PC-9 (cell line): ENCODE measurements at regions not wholly inside any gene's neighbourhood (a gene's known extent, or its start where the extent isn't known, plus 50 kb on each side); places are given as distances from the start of the nearest gene placed in this dataset.

Source experiments
- BruUV-seq: library from RNA; stranded (reverse); fragments of 400-500 nt; replicated peaks from 2 replicates; lab custom pipeline; 2021; lab: Mats Ljungman, UMichigan
- CTCF ChIA-PET: fragments of 300-600 bp; sonication (Branson Sonifier 250); formaldehyde crosslinking; loops from one replicate; lab custom pipeline; 2022; ENCODE audit warnings: antibody characterized with exemption; lab: Charles Lee
- POLR2A ChIA-PET: fragments of 300-600 bp; sonication (Branson Sonifier 250); formaldehyde crosslinking; loops from one replicate; lab custom pipeline; 2022; ENCODE audit warnings: antibody characterized with exemption; ENCODE audit not compliant: unreplicated experiment; lab: Charles Lee
- DNase-seq, 2 experiments: peaks; one replicate each; pipeline versions ENCODE4 v3.0.0 to v3.0.0-alpha.2; 2015 to 2022; ENCODE audit warnings: mixed read lengths in 1 of 2
- H2AFZ ChIP-seq: fragments of 200-600 bp; sonication (generic); 2 replicates; pipeline ENCODE4 v1.8.1; 2017; ENCODE audit warnings: antibody characterized with exemption
- H3F3A ChIP-seq: fragments of 200-600 bp; sonication (generic); 2 replicates; pipeline ENCODE4 v1.8.1; 2017; ENCODE audit warnings: antibody characterized with exemption, mild to moderate bottlenecking, low read depth; ENCODE audit not compliant: insufficient read depth
- H3K27ac ChIP-seq: fragments of 200-600 bp; sonication (generic); 2 replicates; pipeline ENCODE4 v1.6.1; 2016; ENCODE audit warnings: mixed run types
- H3K27me3 ChIP-seq: fragments of 200-600 bp; sonication (generic); 2 replicates; pipeline ENCODE4 v1.6.1; 2016; ENCODE audit warnings: low read depth, mixed run types; ENCODE audit not compliant: insufficient read depth
- H3K36me3 ChIP-seq: fragments of 200-600 bp; sonication (generic); 2 replicates; pipeline ENCODE4 v1.6.1; 2016; ENCODE audit warnings: low read depth, mixed run types
- H3K4me1 ChIP-seq: fragments of 200-600 bp; sonication (generic); replicated peaks from 2 replicates; pipeline ENCODE4 v1.6.1; 2016; ENCODE audit warnings: mixed run types; ENCODE audit not compliant: insufficient read depth
- H3K4me2 ChIP-seq: fragments of 200-600 bp; sonication (generic); 2 replicates; pipeline ENCODE4 v1.6.1; 2017; ENCODE audit warnings: mixed run types
- H3K4me3 ChIP-seq: fragments of 200-600 bp; sonication (generic); 2 replicates; pipeline ENCODE4 v1.6.1; 2016; ENCODE audit warnings: mixed run types
- H3K79me2 ChIP-seq: fragments of 200-600 bp; sonication (generic); 2 replicates; pipeline ENCODE4 v1.6.1; 2017; ENCODE audit warnings: low read depth, mixed run types
- H3K9me2 ChIP-seq: fragments of 200-600 bp; sonication (generic); 2 replicates; pipeline ENCODE4 v1.8.1; 2017; ENCODE audit warnings: mild to moderate bottlenecking; ENCODE audit not compliant: insufficient read depth
- H3K9me3 ChIP-seq: fragments of 200-600 bp; sonication (generic); 2 replicates; pipeline ENCODE4 v1.8.1; 2016; ENCODE audit warnings: low read depth; ENCODE audit not compliant: insufficient read depth
- H4K20me1 ChIP-seq: fragments of 200-600 bp; sonication (generic); 2 replicates; pipeline ENCODE4 v1.8.1; 2017; ENCODE audit not compliant: insufficient read depth
- CTCF ChIP-seq: fragments of 200-600 bp; sonication (generic); conservative IDR thresholded peaks from 2 replicates; pipeline ENCODE4 v1.6.1; 2017; ENCODE audit warnings: mixed run types, antibody characterized with exemption, mild to moderate bottlenecking, moderate library complexity
- EZH2 ChIP-seq: fragments of 200-600 bp; sonication (generic); IDR thresholded peaks from 2 replicates; pipeline ENCODE4 v1.8.0; 2017; ENCODE audit warnings: antibody characterized with exemption, low read depth
- intact Hi-C: fragments of 100-400 bp; cut with micrococcal nuclease; formaldehyde crosslinking; loops from one replicate; pipeline ENCODE4 v1.10.0; 2022; ENCODE audit not compliant: unreplicated experiment

- H3K4me1 ChIP-seq: no peaks in the 10 kb centered on the region
- TF ChIP-seq CTCF (no peak), EZH2 (no peak)
- H3F3A ChIP-seq: no peaks in the 10 kb centered on the region
- no peaks in the 10 kb centered on the region for H3K9me3 ChIP-seq
- H3K27ac ChIP-seq: no peak overlapping the region
- H3K36me3 ChIP-seq: no peaks in the 10 kb centered on the region
- H3K27me3 ChIP-seq: no peaks in the 10 kb centered on the region
- H2AFZ ChIP-seq: no peak overlapping the region
- H3K9me2 ChIP-seq: no peaks in the 10 kb centered on the region
- no peaks in the 10 kb centered on the region for H4K20me1 ChIP-seq
- no peak for DNase-seq
- no peaks in the 10 kb centered on the region for H3K79me2 ChIP-seq
- H3K4me2 ChIP-seq: no peak overlapping the region
- ChIA-PET CTCF (no interaction called here), POLR2A (no interaction called here)
- no TSS peak for BruUV-seq
- intact Hi-C loops: no loop called here
- H3K4me3 ChIP-seq: no peak overlapping the region
These were observed 227.5 kb upstream of the KCNH7 start for GRCh38 chr2:163066085-163066484.

GRCh38 chr2:163062524-163062923 lies 224.0 kb upstream of the KCNH7 start:
- CTCF ChIA-PET: no interaction called here

GRCh38 chr2:163046615-163047014 lies 208.0 kb upstream of the KCNH7 start:
- H3K4me2 ChIP-seq: no peak overlapping the region
- no peaks in the 10 kb centered on the region for H4K20me1 ChIP-seq
- no peaks in the 10 kb centered on the region for H3K4me1 ChIP-seq
- H3F3A ChIP-seq: no peaks in the 10 kb centered on the region
- no peak overlapping the region for H3K27ac ChIP-seq
- intact Hi-C loops: no loop called here
- no peak for DNase-seq
- H2AFZ ChIP-seq: no peak overlapping the region
- H3K9me3 ChIP-seq: no peaks in the 10 kb centered on the region
- no peaks in the 10 kb centered on the region for H3K9me2 ChIP-seq
- CTCF ChIA-PET: no interaction called here
- no peak overlapping the region for H3K4me3 ChIP-seq
- no TSS peak for BruUV-seq
- H3K27me3 ChIP-seq: no peaks in the 10 kb centered on the region
- H3K36me3 ChIP-seq: no peaks in the 10 kb centered on the region
- no peak for TF ChIP-seq CTCF
- no peak for TF ChIP-seq EZH2
- H3K79me2 ChIP-seq: no peaks in the 10 kb centered on the region
- POLR2A ChIA-PET: no interaction called here

More at GRCh38 chr2:163062524-163062923, 224.0 kb upstream of the KCNH7 start:
- Histone ChIP-seq H3K9me3 (no peaks in the 10 kb centered on the region), H4K20me1 (no peaks in the 10 kb centered on the region), H3F3A (no peaks in the 10 kb centered on the region), H2AFZ (no peak overlapping the region), H3K27me3 (no peaks in the 10 kb centered on the region), H3K79me2 (no peaks in the 10 kb centered on the region), H3K9me2 (no peaks in the 10 kb centered on the region), H3K4me1 (no peaks in the 10 kb centered on the region), H3K36me3 (no peaks in the 10 kb centered on the region), H3K27ac (no peak overlapping the region), H3K4me3 (no peak overlapping the region), H3K4me2 (no peak overlapping the region)
- intact Hi-C loops: no loop called here
- TF ChIP-seq EZH2 (no peak), CTCF (no peak)
- POLR2A ChIA-PET: no interaction called here
- BruUV-seq: no TSS peak
- DNase-seq: no peak
